GM19351 (cell line): ENCODE measurements at regions not wholly inside any gene's neighbourhood (a gene's known extent, or its start where the extent isn't known, plus 50 kb on each side); places are given as distances from the start of the nearest gene placed in this dataset.

Experiments used
- ATAC-seq: cut with Tn5 transposase; IDR thresholded peaks from one replicate; pipeline ENCODE4 v1.9.1; 2021; ENCODE audit warnings: mild to moderate bottlenecking, moderate library complexity; ENCODE audit not compliant: unreplicated experiment

DNA sequence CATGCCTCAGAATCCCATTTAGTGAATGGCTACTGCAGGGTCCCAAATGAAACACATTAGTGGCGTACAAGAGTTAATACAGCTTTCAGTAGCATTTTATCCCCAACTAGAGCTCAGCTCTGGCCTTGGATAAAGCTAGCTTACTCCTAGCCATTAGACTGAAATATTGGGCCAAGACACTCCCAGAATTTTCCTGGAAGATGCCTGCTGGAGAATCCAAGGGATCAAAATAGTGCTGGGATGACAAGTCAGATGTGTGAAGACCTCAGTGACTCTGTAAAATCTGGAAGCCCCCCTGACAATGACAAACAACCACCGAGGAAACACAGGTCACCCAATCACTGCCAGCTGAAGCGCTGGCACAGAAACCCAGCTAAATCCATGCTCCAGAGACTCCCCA is 303.1 kb upstream of the SORL1-AS1 start:
- ATAC-seq = no peak

DNA sequence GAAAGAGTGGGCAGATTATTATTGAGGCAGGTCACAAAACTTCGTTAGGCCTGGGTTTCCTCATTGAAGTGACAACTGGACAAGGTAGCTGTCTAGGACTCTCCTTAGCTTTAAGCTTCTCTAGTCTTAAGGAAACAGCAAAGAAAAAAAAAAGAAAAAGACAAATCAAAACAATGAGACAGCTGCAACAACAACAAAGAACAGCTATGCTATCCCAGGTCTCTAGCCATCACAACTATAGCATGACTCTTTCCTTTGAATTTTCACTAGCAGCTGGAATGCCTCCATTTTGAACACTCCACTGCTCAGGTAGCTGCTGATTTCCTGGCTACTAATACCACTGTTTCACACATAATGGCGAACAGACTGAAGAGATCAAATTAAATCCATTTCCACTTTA is 302.4 kb upstream of the SORL1-AS1 start:
- ATAC-seq = no peak

DNA sequence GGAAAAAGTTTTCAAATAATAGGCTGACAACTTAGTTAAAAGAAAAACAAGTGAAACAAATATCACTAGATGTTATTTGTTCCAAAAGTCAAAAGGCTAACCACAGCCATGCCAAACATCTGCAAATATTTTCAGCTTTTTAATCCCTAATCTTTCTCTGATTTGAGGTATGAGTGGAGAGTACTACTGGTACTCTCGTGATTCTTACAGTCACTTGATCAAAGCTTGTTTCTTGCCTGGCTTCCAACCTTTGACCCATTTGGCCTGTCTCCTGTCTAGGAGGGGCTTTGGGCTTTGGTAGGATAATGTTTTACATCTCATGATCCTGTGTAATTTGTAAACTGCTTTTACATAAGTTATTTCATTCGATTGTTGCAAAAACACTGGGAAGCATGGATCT is 301.8 kb upstream of the SORL1-AS1 start:
- no peak for ATAC-seq

GRCh38 chr11:121749691-121750090 is 296.9 kb upstream of the SORL1-AS1 start:
- no peak for ATAC-seq

DNA sequence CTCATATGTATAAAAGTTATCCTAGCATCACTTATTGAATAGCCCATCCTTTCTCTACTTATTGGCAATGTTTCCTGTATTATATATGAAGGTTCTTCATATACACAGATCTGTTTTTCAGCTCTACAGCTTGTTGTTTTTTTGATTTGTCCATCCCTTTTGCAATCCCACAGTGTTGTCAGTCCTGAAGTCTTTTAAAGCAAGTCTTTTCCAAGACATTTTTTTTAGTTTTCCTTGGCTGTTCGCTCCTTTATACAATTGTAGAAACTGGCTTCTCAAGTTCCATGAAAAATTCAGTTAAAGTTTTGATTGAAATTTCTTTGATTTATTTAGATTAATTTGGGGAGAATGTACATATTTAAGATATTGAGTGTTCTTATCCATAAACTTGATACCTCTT is 295.3 kb upstream of the SORL1-AS1 start:
- ATAC-seq = no peak

- ATAC-seq = no peak
These were observed 290.5 kb upstream of the SORL1-AS1 start for GRCh38 chr11:121743285-121743684.

GRCh38 chr11:121741761-121742361 is 289.1 kb upstream of the SORL1-AS1 start:
- ATAC-seq = no peak

DNA sequence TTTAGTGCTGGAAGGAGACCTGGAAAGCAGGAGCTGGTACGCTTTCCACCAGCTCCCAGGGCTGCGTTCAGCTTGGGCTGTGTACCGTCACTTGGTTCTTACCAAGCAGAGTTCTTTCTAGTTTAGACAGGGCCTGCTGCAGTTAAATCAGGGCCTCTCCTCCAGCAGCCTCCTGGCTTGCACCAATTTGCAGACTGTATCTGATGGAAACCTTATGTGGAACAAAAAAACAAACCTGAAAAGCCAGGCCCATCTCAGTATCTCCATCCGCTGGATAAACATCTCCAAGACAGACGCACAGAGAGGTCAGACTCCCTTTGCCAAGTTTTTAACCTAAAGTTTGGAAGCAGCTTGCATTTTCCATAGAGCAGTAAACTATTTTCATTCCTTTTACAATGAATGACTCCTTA is 288.6 kb upstream of the SORL1-AS1 start:
- ATAC-seq = no peak

- no peak for ATAC-seq
These were observed 288.1 kb upstream of the SORL1-AS1 start for GRCh38 chr11:121740902-121741301.

- ATAC-seq = no peak
These were observed 281.1 kb upstream of the SORL1-AS1 start for GRCh38 chr11:121733858-121734257.

DNA sequence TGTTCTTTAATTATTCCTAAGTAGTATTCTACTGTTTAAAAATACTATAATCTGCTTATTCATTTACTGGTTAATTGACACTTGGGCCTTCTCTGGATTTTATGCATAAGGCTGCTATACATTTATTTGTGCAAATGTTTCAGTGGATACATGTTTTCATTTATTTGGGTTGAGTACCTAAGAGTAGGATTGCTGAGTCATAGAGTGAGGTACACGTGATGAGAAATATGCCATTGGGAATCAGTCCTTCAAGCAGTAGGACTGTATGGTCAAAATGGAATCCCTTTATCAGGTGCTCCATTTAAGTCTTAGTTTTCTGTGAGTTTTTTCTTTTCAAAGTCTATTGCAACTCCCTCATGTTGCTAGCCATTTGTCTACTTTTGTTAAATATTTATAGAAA is 275.2 kb upstream of the SORL1-AS1 start:
- ATAC-seq = no peak

DNA sequence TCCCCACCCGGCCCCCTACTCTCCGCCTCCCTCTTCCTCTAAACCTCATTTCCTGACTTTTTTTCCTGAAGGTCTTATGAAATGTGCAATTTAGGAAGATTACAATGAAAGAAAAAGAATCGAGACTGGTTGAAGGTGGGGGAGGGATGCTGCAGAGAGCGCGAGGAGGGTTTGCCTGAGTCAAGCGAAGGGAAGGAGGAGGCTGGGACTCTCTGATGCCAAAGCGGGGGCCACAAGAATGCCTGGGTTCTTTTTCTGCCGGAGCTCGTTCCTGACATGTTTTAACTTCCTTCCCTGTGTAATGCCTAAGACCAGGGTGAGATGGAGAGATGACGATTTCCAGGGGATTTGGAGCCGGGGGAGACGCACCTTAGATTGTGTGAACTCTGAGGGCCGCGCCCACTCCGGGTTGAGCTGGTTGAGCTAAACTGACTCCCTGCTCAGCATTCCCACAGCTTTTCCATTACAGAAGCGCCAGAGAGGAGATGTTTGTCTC is 270.5 kb upstream of the SORL1-AS1 start:
- no peak for ATAC-seq

DNA sequence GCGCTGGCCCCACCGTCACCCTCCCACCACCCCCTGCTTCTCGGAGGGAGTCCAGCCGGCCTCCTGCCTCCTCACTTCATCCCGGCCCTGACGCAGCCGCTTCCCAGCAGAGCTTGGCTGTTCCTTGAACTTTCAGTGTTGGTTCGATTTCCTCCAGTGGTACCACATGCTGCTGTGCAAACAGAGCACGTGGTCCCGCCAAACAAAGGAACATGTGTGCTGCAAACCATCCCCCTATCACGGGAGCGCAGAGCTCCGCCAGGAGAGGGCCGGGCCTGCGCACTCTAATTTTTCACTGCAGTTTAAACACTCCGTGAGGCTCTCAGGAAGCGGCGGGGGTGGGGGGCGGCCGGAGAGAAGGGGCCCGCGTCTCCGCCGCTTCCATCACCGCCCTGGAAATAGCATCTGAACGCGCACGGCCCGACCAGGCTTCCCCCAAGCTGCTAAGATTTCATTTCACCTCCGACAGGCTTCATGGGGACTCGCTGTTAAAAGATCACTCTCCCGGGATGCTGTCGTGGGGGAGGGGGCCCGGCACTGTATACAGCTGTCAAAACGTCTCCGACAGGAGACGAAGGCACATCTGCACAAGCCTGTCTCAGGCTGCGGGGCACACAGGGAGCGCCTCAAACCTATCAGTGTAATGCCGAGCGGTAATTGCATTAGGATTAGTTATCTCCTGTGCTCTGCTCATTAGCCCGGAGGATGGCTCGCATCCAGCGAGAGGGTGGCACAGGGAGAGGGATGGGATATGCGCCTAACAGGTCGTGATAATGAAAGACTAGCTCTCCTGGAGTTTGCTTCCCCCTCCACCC is 269.9 kb upstream of the SORL1-AS1 start:
- no peak for ATAC-seq

GRCh38 chr11:121721961-121722360 is 269.2 kb upstream of the SORL1-AS1 start:
- no peak for ATAC-seq

- ATAC-seq = no peak
These were observed 268.7 kb upstream of the SORL1-AS1 start for GRCh38 chr11:121721448-121721847.

DNA sequence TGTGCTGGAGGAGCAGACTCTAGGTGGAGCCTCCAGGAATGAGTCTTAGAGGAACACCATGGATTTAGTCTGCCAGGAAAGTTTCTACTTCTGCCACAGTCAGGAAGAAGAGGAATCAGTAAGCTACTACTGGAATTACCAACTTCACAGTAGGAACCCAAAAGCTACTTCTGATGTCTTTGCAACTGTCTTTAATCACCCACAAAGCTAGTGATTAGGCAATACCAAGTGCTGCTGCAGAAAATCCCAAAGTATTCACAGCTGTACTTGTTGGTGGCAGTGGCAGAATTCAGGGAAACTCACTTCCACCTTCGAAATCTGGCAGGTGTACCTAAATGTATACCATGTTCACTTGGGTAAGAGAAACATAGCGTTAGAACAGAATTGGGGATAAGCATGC is 264.5 kb upstream of the SORL1-AS1 start:
- no peak for ATAC-seq

DNA sequence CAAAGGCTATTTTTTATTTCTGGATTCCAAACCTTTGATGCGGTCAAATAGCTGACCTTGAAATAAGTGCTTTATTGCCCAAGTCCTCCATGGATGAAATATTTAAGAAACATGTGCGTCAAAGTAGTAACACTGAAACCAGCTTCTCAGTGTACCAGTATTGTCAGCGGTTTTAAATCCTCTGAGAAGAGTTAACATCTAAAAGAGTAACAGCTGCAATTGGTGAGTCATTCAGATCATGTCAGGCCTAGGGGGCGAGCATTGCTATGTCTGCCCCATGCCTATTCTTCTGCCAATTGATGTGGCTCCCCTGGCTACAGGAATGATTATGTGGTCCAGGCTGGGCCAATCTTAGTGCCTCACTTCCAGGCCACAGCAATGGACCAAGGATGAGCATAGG is 263.3 kb upstream of the SORL1-AS1 start:
- no peak for ATAC-seq

DNA sequence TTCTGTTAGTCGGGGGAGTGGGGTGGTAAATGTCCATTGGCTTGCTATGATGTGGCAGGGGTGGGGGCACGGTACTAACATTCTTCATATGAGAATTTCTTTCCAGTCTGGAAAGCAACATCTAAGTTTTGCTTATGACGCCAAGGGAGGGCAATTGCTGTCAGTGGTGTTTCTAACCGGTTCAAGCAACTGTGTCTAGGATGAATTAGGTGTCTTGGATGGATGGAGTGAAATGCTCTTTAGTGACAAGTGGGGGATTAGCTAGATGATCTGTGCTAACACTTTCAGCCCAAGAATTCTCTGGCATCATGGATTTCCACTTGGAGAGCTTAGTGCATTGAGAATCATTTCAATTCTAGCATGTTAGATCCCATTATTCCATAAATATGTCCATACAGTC is 262.6 kb upstream of the SORL1-AS1 start:
- no peak for ATAC-seq

DNA sequence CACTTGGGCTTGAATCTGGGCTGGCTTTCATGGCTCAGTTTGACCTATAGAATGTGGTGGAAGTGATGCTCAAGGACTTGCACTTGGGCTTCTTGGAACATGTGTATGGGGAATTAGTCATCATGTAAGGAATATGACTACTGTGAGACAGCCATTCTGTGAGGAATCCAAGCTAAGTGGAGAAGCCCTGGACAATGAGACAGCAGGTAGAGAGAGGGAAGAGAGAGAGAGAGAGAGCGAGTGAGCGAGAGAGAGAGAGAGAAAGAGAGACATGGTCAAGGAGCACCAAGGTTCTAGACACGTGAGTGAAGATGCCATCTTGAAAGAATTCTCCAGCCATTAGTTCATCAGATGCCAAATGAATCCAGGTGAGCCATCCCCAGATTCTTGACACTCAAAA is 261.6 kb upstream of the SORL1-AS1 start:
- ATAC-seq = no peak

GRCh38 chr11:121711939-121712338 is 259.2 kb upstream of the SORL1-AS1 start:
- ATAC-seq = no peak

DNA sequence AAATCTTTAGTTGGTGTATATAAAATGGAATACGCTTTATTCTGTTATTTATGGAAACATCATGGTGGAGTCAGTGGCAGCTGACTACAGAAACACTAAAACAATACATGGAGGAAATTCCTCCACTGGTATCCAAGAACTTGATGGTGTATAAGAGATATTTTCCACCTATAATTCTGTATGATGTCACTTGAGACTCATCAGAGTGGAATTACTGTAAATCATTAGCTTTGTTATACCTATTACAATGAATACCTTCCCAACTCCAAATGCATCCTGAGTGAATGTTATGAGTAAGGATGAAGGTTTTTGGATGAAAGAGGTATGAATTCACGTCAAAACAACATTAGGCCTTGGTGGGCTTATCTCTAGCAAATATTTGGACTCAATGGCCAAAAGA is 258.5 kb upstream of the SORL1-AS1 start:
- ATAC-seq = no peak

DNA sequence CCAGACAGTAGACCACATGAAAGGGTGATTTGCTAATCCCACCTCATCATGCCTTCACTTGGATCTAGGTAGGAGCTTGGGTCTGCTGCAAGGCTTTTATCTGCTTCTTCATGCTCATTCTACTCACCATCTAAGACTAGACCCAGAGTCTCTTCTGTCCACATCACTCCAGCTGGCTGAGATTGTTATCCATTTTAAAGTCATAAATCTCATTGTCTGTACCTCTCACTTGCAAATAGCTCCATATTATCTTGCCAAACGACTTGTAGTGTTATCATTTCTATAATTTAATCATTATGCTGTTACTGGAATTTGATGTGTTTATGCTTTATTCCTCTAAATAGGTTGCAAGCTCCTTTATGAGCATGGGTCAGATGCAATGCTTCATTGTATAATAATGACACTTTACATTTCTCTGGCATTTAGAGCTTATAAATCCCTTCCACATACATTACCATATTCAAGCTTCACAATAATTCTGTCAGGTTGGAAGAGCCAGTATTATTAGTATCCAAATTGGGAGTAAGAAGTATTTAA is 254.2 kb upstream of the SORL1-AS1 start:
- ATAC-seq = no peak
